Inflammatory macrophage (primary cell): ENCODE measurements at regions not wholly inside any gene's neighbourhood (a gene's known extent, or its start where the extent isn't known, plus 50 kb on each side); places are given as distances from the start of the nearest gene placed in this dataset.

Experiments used
- DNase-seq, 2 donors: peaks; one replicate each; pipeline ENCODE4 v3.0.0-alpha.2; 2020 to 2022

DNA sequence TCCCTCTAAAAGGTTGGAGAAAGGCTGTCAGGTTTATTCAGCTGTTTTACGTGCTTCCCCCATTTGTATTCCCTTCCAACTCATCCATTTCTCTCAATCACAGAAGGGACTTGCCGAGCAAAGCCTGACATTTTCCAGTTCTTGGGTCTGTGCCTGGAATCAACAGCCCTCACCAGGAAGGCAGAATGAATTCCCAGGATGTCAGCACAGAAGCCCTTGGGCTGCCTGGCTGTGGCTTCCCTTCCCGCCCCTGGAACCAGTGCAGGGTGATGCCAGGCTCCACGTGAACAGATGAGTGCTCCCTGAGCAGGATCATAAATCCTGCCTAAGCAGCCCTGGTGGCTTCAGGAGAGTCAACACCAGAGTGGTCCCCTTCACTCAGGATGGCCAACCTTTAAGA lies 86.1 kb upstream of the CD83 start:
- no peak for DNase-seq

DNA sequence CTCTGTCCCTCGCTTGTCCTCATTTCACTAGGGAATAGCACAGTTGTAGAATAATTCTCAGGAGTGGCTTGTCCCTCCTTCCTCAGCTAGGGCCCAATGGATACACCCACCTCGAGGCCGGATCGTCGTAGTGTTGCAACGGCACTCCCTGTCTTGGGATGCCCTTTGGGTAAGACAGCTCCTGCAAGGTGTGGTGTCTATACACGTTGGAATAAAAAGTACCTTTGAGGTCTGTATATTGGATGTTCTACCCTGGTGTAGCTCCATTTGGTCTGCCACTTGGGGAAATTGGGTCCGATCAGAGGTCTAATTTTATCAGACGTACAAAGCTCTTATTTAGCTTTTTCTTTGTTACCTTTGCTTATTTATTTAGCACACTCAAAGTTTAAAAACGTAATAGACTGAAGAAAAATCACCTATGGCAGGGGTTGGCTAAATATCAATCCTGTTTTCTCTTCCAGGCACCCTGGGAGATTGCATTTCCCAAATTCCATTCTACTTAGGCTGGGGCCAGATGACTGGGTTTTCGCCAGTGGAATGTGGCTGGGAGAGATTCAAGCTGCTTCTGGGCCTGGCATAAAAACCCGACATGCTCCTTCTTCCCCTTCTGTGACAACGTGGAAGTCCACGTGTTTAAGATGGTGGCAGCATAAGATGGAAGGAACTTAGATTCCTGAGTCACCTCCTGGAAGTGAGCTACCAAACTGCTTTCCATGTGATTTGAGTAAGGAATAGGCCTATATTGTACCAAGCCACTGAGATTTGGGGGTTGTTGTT lies 82.3 kb upstream of the CD83 start:
- DNase-seq, result no peak

- no peak for DNase-seq
Observed at GRCh38 chr6:14035874-14036273, 81.7 kb upstream of the CD83 start.

DNA sequence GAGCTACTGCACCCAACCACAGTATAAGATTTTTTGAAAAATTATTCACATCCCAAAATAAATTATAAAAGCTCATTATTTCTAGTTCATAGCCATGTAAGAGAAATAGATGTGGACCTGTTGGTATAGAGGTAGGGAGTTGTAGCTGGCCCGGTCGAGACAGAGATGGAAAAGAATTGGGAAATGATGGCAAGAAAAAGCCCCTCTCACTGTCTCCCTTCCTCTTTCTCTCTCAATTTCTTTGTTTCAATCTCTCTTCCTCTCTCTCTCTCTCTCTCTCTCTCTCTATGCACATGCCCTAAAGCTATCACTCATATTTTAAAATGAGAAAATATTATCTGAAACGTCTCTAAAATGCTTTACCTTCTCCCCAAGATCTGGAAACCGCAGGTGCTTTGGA lies 80.7 kb upstream of the CD83 start:
- DNase-seq, result no peak

DNA sequence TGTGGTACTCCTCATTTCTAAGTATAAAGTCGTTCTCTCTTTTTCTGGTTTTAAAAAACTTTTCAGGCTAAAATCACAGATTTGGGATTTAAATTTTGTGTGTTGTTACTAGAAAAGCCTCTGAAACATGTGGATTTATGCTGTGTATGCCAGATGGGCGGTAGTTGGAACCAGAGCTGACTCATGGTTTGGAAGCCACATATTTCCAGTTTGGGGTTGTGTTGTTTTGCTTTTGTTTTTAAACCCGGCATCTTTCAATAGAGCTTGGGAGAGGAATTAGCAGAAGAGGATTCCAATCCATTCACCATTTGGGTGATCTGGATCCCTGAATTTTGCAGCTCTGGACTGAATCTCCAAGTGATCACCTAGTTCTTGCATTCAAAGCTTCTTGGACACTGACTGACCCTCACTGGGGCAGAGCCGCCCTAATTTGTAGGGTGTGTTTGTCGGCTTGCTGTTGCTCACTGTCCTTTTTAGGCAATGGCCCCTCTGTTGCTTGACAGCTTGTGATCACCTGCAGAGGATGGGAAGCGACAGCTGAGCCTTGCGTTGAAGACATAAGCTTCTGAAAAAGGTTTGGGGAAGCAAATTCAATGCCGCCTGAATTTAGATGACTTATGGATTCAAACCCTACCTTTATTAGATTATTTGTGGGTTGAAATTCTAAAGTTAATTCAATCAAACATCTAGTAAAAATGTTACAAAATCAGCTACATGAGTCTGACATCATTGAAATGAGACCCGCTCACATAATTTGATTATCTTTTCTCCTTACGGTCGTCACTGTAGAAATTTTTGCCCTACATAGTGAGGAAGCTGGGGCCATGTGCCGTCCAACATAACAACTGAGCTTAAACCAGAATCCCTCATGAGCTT lies 79.9 kb upstream of the CD83 start:
- peak in 1 of 2 donors; percentile 3 for DNase-seq

- DNase-seq, result no peak
Observed at GRCh38 chr6:14038467-14039437, 78.8 kb upstream of the CD83 start.

GRCh38 chr6:14040042-14040441 lies 77.5 kb upstream of the CD83 start:
- DNase-seq, result no peak

- peak; percentile 43 to 51 for DNase-seq
Observed at GRCh38 chr6:14046476-14047068, 71.0 kb upstream of the CD83 start.

- DNase-seq, result no peak
Observed at GRCh38 chr6:14047151-14047740, 70.3 kb upstream of the CD83 start.

- DNase-seq, result no peak
Observed at GRCh38 chr6:14048837-14049236, 68.7 kb upstream of the CD83 start.

DNA sequence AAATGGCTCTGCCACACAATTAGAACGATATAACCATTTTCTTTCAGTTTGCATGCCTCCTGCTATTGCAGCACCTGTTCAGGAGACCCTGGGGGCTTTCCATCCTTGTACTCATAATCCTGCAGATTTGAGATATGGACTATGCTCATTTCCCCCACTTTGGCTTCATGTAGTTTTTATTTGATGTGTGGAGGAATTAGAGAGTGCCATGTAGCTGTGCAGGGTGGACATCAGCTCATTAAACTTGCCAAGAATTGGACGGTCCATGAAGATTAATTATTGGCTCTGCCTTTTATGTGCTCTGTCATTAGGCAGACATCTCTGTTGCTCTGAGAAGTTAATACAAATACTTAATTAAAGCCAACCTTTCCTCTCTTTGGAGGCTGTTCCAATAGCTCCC lies 66.2 kb upstream of the CD83 start:
- DNase-seq, result no peak

- DNase-seq, result peak; percentile 45 to 49
Observed at GRCh38 chr6:14053811-14054210, 63.8 kb upstream of the CD83 start.

- DNase-seq, result no peak
Observed at GRCh38 chr6:14055541-14055940, 62.0 kb upstream of the CD83 start.

DNA sequence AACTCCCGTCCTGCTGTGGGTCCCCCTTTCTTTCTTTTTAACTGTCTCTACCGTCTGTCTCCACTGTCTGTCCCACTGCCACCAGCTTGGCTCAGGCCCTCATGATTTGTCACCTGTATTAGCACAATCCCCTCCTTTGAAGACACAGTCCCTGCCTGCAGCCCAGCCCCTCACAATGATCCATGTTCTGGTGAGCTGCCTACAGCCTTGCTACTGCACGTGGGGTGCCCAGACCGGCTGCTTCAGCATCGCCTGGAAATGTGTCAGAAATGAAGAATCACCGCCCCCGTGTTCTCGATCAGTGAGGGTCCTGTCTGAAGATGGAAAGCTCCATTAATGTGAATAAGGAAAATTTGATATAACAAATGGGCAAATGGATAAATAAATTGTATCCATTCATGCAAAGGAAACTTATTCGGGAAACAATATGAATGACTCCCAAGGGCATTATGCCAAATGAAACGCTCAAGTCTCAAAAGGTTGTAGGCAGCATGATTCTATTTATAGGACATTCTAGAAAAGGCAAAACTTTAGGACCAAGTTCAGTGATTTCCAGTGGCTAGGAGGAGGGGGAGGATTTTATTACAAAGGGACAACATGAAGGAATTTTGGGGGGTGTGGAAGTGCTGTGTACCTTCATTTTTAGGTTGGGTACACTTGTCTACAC lies 59.4 kb upstream of the CD83 start:
- no peak for DNase-seq

- no peak for DNase-seq
Observed at GRCh38 chr6:14058735-14059134, 58.8 kb upstream of the CD83 start.

DNA sequence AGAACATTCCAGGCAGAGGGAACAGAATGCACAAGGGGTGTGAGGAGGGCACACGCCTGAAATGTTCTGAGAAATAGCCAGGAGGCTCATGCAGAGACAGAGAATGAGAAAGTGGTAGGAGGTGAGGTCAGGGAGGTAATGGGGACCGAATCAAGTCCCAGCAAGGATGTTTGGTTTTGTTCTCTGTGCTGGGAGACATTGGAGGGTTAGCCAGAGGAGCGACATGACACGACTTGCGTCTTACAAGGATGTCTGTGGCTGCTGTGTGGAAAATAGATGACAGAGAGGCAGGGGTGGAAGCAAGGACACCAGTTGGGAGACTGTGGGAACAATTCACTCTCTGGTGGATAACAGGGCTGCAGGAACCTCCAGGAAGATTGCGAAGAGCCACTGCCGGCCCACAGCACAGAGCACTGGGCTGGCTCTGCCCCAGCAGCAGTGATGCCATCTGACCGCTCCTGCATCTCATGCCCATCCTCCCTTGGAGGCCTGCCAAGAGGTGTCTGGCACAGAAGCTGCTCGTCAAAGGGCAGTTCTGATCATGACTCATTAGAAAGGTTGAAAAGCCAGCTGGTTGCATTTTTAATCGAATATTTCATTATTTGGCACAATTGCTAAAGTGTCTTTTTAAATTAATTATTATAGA lies 57.7 kb upstream of the CD83 start:
- DNase-seq, result no peak

DNA sequence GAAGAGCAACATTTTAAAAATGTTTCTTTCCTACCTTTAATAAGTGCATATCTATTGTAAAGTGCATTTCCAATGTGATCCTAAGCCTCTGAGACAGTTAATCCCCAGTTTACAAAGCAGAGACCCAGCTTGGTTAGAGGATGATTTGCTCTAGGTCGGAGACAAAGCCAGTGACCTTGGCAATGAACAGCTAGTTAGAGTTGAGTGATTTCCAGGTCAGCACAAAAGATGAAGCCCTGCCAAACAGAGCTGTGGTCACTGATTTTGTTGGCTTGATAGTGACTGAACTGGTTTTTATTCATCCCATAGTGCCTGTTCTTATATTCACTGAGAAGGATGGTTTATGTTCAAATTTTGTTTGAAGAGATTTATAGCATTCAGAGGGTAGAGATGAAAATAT lies 56.6 kb upstream of the CD83 start:
- DNase-seq, result no peak

GRCh38 chr6:14061643-14062042 lies 55.9 kb upstream of the CD83 start:
- DNase-seq, result no peak

GRCh38 chr6:14062345-14063029 lies 55.1 kb upstream of the CD83 start:
- no peak for DNase-seq

DNA sequence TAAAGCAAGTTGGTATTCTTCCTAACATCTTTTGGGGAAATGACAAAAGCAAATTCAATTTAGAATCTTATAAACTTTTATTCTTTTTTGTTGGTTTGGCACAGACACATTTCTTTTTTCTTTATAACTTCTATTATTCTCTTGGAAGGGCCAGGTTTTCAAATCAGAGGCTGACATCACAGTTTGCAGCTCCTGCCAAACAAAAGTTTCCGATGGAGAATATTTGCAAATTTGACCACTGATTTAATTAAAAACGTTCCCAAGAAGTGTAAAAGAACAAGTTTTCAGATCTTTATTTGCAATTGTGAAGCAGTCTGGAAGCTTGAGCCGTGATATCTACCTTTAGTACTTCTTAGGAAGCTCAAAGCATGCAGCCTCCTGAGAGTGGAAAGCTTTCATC lies 53.8 kb upstream of the CD83 start:
- no peak for DNase-seq
